Mammary epithelial cell (primary cell): ENCODE measurements at regions not wholly inside any gene's neighbourhood (a gene's known extent, or its start where the extent isn't known, plus 50 kb on each side); places are given as distances from the start of the nearest gene placed in this dataset.

Source experiments
- EZH2 ChIP-seq: IDR thresholded peaks from 2 replicates; pipeline ENCODE4 v1.6.1; 2012; ENCODE audit warnings: low read length, inconsistent platforms, borderline replicate concordance
- TF ChIP-seq, protein P1 (sequence below), 2 donors: IDR thresholded peaks in 1 of 2; conservative IDR thresholded peaks in 1 of 2; 2 replicates each; pipeline ENCODE4 v1.5.1; 2011 to 2012; ENCODE audit warnings: inconsistent platforms in 2 of 2, low read length in 2 of 2, mild to moderate bottlenecking in 2 of 2, control low read depth in 1 of 2, low read depth in 1 of 2; ENCODE audit not compliant: insufficient read depth in 1 of 2; ENCODE audit errors: extremely low read depth in 1 of 2

DNA sequence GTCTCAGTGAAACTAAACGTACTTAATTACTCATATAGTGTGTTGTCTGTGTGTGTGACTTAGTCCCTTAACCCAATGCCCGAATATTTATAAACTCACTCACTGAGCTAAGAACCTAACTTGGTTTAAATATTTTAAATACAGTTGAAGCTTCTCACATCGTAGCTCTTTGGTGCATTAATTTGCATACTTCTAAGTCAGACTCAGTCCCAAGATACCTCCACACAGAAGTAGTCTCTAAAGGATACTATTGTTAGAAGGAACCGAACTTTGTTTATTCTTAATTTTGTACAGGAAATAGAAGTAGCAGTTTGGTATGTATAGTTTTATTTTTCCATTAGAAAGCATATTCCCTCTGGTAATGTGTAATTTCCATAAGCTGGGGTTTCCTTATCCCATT lies 54.0 kb upstream of the NKAP start:
- TF ChIP-seq, protein P1, sequence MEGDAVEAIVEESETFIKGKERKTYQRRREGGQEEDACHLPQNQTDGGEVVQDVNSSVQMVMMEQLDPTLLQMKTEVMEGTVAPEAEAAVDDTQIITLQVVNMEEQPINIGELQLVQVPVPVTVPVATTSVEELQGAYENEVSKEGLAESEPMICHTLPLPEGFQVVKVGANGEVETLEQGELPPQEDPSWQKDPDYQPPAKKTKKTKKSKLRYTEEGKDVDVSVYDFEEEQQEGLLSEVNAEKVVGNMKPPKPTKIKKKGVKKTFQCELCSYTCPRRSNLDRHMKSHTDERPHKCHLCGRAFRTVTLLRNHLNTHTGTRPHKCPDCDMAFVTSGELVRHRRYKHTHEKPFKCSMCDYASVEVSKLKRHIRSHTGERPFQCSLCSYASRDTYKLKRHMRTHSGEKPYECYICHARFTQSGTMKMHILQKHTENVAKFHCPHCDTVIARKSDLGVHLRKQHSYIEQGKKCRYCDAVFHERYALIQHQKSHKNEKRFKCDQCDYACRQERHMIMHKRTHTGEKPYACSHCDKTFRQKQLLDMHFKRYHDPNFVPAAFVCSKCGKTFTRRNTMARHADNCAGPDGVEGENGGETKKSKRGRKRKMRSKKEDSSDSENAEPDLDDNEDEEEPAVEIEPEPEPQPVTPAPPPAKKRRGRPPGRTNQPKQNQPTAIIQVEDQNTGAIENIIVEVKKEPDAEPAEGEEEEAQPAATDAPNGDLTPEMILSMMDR (conservative IDR thresholded peaks at IDR 0.05 in 1 of 2, IDR thresholded peaks at IDR 0.05 in 1 of 2; ENCODE audit: extremely low read depth in 1 of 2, insufficient read depth in 1 of 2, low read depth in 1 of 2, low read length in 2 of 2) = no peak
- TF ChIP-seq EZH2 = no peak
